Activated naive CD4-positive, alpha-beta T cell treated with anti-CD3 and anti-CD28 coated beads, Interleukin-2, amount 50 U/mL, for 16 hours (primary cell): ENCODE measurements at regions not wholly inside any gene's neighbourhood (a gene's known extent, or its start where the extent isn't known, plus 50 kb on each side); places are given as distances from the start of the nearest gene placed in this dataset.

Source experiments
- DNase-seq: peaks from one replicate; pipeline ENCODE4 v3.0.0-alpha.2; 2020

- DNase-seq = no peak
Observed at GRCh38 chr4:3832536-3833220, 66.5 kb downstream of the ADRA2C start.

- no peak for DNase-seq
Observed at GRCh38 chr4:3833326-3833989, 67.3 kb downstream of the ADRA2C start.

GRCh38 chr4:3834186-3834662, 68.0 kb downstream of the ADRA2C start:
- no peak for DNase-seq

- no peak for DNase-seq
Observed at GRCh38 chr4:3834663-3835521, 68.7 kb downstream of the ADRA2C start.

GRCh38 chr4:3835527-3836405, 69.6 kb downstream of the ADRA2C start:
- no peak for DNase-seq

GRCh38 chr4:3836406-3836755, 70.2 kb downstream of the ADRA2C start:
- no peak for DNase-seq

- no peak for DNase-seq
Observed at GRCh38 chr4:3836756-3837601, 70.8 kb downstream of the ADRA2C start.

- DNase-seq = peak; percentile 7
Observed at GRCh38 chr4:3838437-3839380, 72.5 kb downstream of the ADRA2C start.

GRCh38 chr4:3845094-3845743, 79.0 kb downstream of the ADRA2C start:
- no peak for DNase-seq

- no peak for DNase-seq
Observed at GRCh38 chr4:3845744-3846429, 79.7 kb downstream of the ADRA2C start.

GRCh38 chr4:3847211-3847940, 81.2 kb downstream of the ADRA2C start:
- no peak for DNase-seq

GRCh38 chr4:3848323-3848722, 82.1 kb downstream of the ADRA2C start:
- DNase-seq = no peak

- DNase-seq = no peak
Observed at GRCh38 chr4:3849140-3849539, 83.0 kb downstream of the ADRA2C start.

GRCh38 chr4:3850128-3850527, 83.9 kb downstream of the ADRA2C start:
- DNase-seq = no peak

- DNase-seq = no peak
Observed at GRCh38 chr4:3851211-3851610, 85.0 kb downstream of the ADRA2C start.

- no peak for DNase-seq
Observed at GRCh38 chr4:3851881-3852280, 85.7 kb downstream of the ADRA2C start.

- DNase-seq = no peak
Observed at GRCh38 chr4:3852309-3852708, 86.1 kb downstream of the ADRA2C start.

- no peak for DNase-seq
Observed at GRCh38 chr4:3852711-3853110, 86.5 kb downstream of the ADRA2C start.
